GM12873 (cell line): ENCODE measurements at regions not wholly inside any gene's neighbourhood (a gene's known extent, or its start where the extent isn't known, plus 50 kb on each side); places are given as distances from the start of the nearest gene placed in this dataset.

Experiments used
- TF ChIP-seq, protein P1 (sequence below): IDR thresholded peaks from 2 replicates; pipeline ENCODE4 v1.5.1; 2012; ENCODE audit warnings: low read depth, mild to moderate bottlenecking, moderate library complexity, low read length, control low read depth; ENCODE audit not compliant: insufficient read depth; ENCODE audit errors: missing control alignments

GRCh38 chr14:97217111-97217885 is 420.1 kb downstream of the VRK1 start:
- TF ChIP-seq, protein P1, sequence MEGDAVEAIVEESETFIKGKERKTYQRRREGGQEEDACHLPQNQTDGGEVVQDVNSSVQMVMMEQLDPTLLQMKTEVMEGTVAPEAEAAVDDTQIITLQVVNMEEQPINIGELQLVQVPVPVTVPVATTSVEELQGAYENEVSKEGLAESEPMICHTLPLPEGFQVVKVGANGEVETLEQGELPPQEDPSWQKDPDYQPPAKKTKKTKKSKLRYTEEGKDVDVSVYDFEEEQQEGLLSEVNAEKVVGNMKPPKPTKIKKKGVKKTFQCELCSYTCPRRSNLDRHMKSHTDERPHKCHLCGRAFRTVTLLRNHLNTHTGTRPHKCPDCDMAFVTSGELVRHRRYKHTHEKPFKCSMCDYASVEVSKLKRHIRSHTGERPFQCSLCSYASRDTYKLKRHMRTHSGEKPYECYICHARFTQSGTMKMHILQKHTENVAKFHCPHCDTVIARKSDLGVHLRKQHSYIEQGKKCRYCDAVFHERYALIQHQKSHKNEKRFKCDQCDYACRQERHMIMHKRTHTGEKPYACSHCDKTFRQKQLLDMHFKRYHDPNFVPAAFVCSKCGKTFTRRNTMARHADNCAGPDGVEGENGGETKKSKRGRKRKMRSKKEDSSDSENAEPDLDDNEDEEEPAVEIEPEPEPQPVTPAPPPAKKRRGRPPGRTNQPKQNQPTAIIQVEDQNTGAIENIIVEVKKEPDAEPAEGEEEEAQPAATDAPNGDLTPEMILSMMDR, result no peak

- TF ChIP-seq, protein P1, result no peak
These were observed 421.1 kb downstream of the VRK1 start for GRCh38 chr14:97218274-97218673.

- TF ChIP-seq, protein P1, result no peak
These were observed 421.7 kb downstream of the VRK1 start for GRCh38 chr14:97218691-97219430.

DNA sequence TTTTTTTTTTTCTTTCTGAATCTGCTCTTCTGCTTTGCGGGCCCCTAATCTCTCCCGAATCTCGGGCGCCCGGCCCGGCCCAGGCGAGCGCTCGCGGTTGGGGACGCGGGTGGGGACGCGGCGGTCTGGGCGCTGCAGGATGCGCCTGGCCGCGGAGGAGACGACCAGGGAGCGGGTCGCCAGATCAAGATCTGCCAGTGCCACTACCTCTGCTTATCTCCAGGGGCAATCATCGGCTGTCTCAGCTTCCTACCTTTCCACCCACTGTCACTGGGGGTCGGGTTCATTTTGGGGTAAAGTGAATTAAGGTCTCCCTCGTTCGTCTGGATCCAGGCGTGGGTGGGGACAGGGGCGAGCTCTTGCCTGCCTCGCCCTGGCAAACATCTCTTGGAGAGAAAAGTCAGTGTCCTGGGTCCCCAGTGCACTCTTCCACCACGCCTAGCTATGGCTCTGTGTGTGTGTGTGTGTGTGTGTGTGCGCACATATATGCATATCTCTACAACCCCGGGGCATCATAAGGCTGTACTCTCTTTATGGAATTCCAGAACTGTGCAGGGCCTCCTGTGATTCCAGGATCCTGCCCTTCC is 422.3 kb downstream of the VRK1 start:
- TF ChIP-seq, protein P1, result no peak

- TF ChIP-seq, protein P1, result no peak
These were observed 424.5 kb downstream of the VRK1 start for GRCh38 chr14:97221572-97222285.

- TF ChIP-seq, protein P1, result no peak
These were observed 426.8 kb downstream of the VRK1 start for GRCh38 chr14:97224016-97224415.
